ENCODE measurements at regions not wholly inside any gene's neighbourhood (a gene's known extent, or its start where the extent isn't known, plus 50 kb on each side); places are given as distances from the start of the nearest gene placed in this dataset.
"Not testable (repeated sequence)": the region's sequence is repeated elsewhere in the genome, so short reads cannot be mapped to it uniquely, and the experiment has no call there.

DNA sequence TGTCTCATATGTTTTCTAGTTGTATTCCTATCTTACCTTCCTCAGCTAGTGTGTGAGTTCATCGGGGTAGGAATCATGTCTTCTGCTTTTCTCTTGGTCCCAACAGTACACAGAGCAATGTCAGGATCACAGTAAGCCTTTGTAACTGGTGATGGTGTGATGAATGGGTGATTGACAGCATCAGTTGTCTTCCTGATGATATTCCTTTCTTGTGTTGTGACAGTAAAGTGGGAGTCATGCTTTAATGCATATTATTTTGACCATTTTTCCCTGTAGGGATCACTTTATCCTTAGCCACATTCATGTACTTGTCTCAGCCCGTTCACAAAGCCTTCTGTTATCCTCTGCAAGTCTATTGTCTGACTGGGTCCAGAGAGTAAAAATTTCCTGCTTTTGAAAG lies 501.7 kb downstream of the UTRN start:
- no TSS peak for BruUV-seq (replicated peaks)
- in situ Hi-C loops (cut with HindIII; ENCODE audit: low pct_unique_long_range_greater_than_20kb, low sequenced_read_pairs), result no loop called here
- H3K36me3 ChIP-seq (ENCODE audit: control insufficient read depth, insufficient read depth, low read length), result no peaks in the 10 kb centered on the region; the same call in 1 of the 2 replicates
- no peak overlapping the region for H3K27ac ChIP-seq (ENCODE audit: low read length)
- TF ChIP-seq, protein P1, sequence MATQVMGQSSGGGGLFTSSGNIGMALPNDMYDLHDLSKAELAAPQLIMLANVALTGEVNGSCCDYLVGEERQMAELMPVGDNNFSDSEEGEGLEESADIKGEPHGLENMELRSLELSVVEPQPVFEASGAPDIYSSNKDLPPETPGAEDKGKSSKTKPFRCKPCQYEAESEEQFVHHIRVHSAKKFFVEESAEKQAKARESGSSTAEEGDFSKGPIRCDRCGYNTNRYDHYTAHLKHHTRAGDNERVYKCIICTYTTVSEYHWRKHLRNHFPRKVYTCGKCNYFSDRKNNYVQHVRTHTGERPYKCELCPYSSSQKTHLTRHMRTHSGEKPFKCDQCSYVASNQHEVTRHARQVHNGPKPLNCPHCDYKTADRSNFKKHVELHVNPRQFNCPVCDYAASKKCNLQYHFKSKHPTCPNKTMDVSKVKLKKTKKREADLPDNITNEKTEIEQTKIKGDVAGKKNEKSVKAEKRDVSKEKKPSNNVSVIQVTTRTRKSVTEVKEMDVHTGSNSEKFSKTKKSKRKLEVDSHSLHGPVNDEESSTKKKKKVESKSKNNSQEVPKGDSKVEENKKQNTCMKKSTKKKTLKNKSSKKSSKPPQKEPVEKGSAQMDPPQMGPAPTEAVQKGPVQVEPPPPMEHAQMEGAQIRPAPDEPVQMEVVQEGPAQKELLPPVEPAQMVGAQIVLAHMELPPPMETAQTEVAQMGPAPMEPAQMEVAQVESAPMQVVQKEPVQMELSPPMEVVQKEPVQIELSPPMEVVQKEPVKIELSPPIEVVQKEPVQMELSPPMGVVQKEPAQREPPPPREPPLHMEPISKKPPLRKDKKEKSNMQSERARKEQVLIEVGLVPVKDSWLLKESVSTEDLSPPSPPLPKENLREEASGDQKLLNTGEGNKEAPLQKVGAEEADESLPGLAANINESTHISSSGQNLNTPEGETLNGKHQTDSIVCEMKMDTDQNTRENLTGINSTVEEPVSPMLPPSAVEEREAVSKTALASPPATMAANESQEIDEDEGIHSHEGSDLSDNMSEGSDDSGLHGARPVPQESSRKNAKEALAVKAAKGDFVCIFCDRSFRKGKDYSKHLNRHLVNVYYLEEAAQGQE (IDR thresholded peaks at IDR 0.05; ENCODE audit: insufficient read depth in 1 of 2, low read depth in 2 of 2, low read length in 1 of 2), result no peak
- TF ChIP-seq SIN3A (IDR thresholded peaks at IDR 0.05; ENCODE audit: borderline replicate concordance, insufficient read depth, low read depth, low read length), result no peak
- TF ChIP-seq TCF7L2 (IDR thresholded peaks at IDR 0.05; ENCODE audit: low read depth, low read length), result no peak
- no peak for TF ChIP-seq POLR2AphosphoS5 (IDR thresholded peaks at IDR 0.05; ENCODE audit: low read depth, low read length)
- TF ChIP-seq, protein P2, sequence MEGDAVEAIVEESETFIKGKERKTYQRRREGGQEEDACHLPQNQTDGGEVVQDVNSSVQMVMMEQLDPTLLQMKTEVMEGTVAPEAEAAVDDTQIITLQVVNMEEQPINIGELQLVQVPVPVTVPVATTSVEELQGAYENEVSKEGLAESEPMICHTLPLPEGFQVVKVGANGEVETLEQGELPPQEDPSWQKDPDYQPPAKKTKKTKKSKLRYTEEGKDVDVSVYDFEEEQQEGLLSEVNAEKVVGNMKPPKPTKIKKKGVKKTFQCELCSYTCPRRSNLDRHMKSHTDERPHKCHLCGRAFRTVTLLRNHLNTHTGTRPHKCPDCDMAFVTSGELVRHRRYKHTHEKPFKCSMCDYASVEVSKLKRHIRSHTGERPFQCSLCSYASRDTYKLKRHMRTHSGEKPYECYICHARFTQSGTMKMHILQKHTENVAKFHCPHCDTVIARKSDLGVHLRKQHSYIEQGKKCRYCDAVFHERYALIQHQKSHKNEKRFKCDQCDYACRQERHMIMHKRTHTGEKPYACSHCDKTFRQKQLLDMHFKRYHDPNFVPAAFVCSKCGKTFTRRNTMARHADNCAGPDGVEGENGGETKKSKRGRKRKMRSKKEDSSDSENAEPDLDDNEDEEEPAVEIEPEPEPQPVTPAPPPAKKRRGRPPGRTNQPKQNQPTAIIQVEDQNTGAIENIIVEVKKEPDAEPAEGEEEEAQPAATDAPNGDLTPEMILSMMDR (IDR thresholded peaks at IDR 0.05), result no peak
- CTCF ChIA-PET, result no interaction called here
- ATAC-seq, result no peak
- H3K9me3 ChIP-seq (ENCODE audit: control insufficient read depth, insufficient read depth, low read depth, low read length), result no peaks in the 10 kb centered on the region
- no peak overlapping the region for H3K4me3 ChIP-seq (ENCODE audit: low read depth in 2 of 2, low read length in 2 of 2)
- POLR2A ChIA-PET, result no interaction called here
- no peaks in the 10 kb centered on the region for H3K27me3 ChIP-seq (ENCODE audit: control insufficient read depth, insufficient read depth, low read length)
- H3K4me1 ChIP-seq (ENCODE audit: control insufficient read depth, insufficient read depth, low read length), result no peaks in the 10 kb centered on the region
- intact Hi-C loops (cut with micrococcal nuclease; ENCODE audit: unreplicated experiment), result no loop called here
- no peak for DNase-seq (ENCODE audit: low read depth, low spot score)

DNA sequence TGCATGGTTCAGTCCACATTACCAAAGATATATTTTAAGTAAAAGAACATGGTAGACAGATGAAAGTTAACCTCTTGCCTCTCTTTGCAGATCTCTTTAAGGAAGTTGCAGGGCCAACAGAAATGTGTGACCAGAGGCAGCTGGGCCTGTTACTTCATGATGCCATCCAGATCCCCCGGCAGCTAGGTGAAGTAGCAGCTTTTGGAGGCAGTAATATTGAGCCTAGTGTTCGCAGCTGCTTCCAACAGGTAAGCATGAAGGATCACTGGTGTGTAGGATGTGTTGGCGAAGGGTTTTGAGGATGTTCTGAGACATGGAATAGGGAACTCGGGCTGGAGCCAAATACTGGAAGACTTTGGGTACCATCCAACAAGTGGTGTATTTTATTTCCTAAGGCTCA lies 508.6 kb downstream of the UTRN start:
- DNase-seq (ENCODE audit: low read depth, low spot score) (no peak), ATAC-seq (no peak)
- H3K27ac ChIP-seq (ENCODE audit: low read length), result no peak overlapping the region
- intact Hi-C loops (cut with micrococcal nuclease; ENCODE audit: unreplicated experiment) (no loop called here), in situ Hi-C loops (cut with HindIII; ENCODE audit: low pct_unique_long_range_greater_than_20kb, low sequenced_read_pairs) (no loop called here)
- ChIA-PET CTCF (no interaction called here), POLR2A (no interaction called here)
- H3K36me3 ChIP-seq (ENCODE audit: control insufficient read depth, insufficient read depth, low read length), result no peaks in the 10 kb centered on the region; the same call in 1 of the 2 replicates
- BruUV-seq (replicated peaks), result no TSS peak
- H3K4me3 ChIP-seq (ENCODE audit: low read depth in 2 of 2, low read length in 2 of 2), result no peak overlapping the region
- TF ChIP-seq SIN3A (IDR thresholded peaks at IDR 0.05; ENCODE audit: borderline replicate concordance, insufficient read depth, low read depth, low read length) (no peak), POLR2AphosphoS5 (IDR thresholded peaks at IDR 0.05; ENCODE audit: low read depth, low read length) (no peak), TCF7L2 (IDR thresholded peaks at IDR 0.05; ENCODE audit: low read depth, low read length) (no peak)
- TF ChIP-seq, protein P2 (IDR thresholded peaks at IDR 0.05), result no peak
- TF ChIP-seq, protein P1 (IDR thresholded peaks at IDR 0.05; ENCODE audit: insufficient read depth in 1 of 2, low read depth in 2 of 2, low read length in 1 of 2), result no peak
- H3K27me3 ChIP-seq (ENCODE audit: control insufficient read depth, insufficient read depth, low read length), result no peaks in the 10 kb centered on the region
- H3K9me3 ChIP-seq (ENCODE audit: control insufficient read depth, insufficient read depth, low read depth, low read length), result no peaks in the 10 kb centered on the region
- H3K4me1 ChIP-seq (ENCODE audit: control insufficient read depth, insufficient read depth, low read length), result 0 out of 2 replicates have a peak, but pooled peaks cover 4% of the 10 kb centered on the region

DNA sequence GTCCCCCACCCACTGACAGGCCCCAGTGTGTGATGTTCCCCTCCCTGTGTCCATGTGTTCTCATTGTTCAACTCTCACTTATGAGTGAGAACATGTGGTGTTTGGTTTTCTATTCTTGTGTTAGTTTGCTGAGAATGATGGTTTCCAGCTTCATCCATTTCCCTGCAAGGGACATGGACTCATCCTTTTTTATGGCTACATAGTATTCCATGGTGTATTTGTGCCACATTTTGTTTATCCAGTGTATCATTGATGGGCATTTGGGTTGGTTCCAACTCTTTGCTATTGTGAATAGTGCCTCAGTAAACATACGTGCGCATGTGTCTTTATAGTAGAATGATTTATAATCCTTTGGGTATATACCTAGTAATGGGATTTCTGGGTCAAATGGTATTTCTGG lies 509.9 kb downstream of the UTRN start:
- DNase-seq (ENCODE audit: low read depth, low spot score); BruUV-seq (replicated peaks); POLR2A ChIA-PET; H3K9me3 ChIP-seq (ENCODE audit: control insufficient read depth, insufficient read depth, low read depth, low read length); H3K27ac ChIP-seq (ENCODE audit: low read length); H3K36me3 ChIP-seq (ENCODE audit: control insufficient read depth, insufficient read depth, low read length); in situ Hi-C loops (cut with HindIII; ENCODE audit: low pct_unique_long_range_greater_than_20kb, low sequenced_read_pairs); H3K4me1 ChIP-seq (ENCODE audit: control insufficient read depth, insufficient read depth, low read length); H3K4me3 ChIP-seq (ENCODE audit: low read depth in 2 of 2, low read length in 2 of 2); ATAC-seq; CTCF ChIA-PET; H3K27me3 ChIP-seq (ENCODE audit: control insufficient read depth, insufficient read depth, low read length); intact Hi-C loops (cut with micrococcal nuclease; ENCODE audit: unreplicated experiment): not testable (repeated sequence)
